ENCODE measurements at regions not wholly inside any gene's neighbourhood (a gene's known extent, or its start where the extent isn't known, plus 50 kb on each side); places are given as distances from the start of the nearest gene placed in this dataset.

DNA sequence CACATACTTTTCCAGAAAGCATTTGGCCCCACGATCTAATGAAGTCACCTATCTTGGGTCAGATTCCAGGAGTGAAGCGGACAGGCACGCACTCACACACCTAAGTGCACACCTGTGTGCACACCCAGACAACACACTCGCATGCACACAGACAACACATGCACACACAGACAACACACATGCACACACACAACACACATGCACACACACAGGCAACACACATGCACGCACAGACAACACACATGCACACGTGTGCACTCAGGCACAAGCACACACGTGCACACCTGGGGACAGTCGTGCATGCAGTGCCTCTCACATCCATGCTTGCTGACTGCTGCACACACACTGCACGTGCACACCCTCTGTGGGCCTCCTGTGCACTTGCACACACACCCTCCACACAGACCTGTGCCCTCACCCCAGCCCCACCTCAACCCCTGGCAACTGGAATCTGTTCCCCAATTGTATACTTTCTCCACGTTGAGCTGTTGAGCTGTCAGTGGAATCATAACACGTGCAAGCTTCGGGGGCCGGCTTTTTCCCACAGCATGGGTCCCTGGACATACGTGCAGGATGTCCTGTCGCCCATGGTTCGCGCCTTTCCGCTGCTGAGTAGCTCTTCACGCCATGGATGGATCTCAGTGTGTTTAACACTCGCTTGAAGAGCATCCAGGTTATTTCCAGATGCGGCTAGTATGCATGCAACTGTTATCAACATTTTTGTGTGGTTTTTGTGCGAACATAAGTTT lies 55.3 kb upstream of the CFAP46 start:
- TF ChIP-seq CTCF (conservative IDR thresholded peaks at IDR 0.05; ENCODE audit: low read length) (no peak), EZH2phosphoT487 (IDR thresholded peaks at IDR 0.05; ENCODE audit: borderline replicate concordance, low read depth, low read length) (no peak)

All from OCI-LY7 (cell line).